ENCODE measurements at regions not wholly inside any gene's neighbourhood (a gene's known extent, or its start where the extent isn't known, plus 50 kb on each side); places are given as distances from the start of the nearest gene placed in this dataset.

DNA sequence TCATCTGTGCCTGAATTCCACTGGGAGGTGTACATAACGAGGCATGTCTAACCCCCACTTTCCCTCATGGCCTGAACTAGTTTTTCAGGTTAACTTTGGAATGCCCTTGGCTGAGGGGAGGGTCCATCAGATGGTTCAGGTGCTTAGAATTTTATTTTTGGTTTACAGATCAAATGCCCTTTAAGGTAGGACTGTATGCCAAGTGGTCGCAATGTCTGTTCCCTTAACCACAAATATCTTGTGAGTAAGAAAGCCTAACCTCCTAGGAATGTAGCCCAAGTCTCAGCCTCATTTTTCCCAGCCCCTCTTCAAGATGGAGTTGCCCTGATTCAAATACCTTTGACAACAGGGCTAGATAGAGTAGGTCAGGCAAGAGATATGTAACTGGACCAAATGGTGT, 78.4 kb downstream of the RNASET2 start:
- intact Hi-C loops (cut with DNase I) = no loop called here
- peaks cover 0 to under 1% (median 0%) of the 10 kb centered on the region in 3 donors for H3K27me3 ChIP-seq (ENCODE audit: insufficient read depth in 3 of 3, low read length in 2 of 3)
- TF ChIP-seq, protein P1, sequence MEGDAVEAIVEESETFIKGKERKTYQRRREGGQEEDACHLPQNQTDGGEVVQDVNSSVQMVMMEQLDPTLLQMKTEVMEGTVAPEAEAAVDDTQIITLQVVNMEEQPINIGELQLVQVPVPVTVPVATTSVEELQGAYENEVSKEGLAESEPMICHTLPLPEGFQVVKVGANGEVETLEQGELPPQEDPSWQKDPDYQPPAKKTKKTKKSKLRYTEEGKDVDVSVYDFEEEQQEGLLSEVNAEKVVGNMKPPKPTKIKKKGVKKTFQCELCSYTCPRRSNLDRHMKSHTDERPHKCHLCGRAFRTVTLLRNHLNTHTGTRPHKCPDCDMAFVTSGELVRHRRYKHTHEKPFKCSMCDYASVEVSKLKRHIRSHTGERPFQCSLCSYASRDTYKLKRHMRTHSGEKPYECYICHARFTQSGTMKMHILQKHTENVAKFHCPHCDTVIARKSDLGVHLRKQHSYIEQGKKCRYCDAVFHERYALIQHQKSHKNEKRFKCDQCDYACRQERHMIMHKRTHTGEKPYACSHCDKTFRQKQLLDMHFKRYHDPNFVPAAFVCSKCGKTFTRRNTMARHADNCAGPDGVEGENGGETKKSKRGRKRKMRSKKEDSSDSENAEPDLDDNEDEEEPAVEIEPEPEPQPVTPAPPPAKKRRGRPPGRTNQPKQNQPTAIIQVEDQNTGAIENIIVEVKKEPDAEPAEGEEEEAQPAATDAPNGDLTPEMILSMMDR (IDR thresholded peaks at IDR 0.05) = no peak
- H3K36me3 ChIP-seq (ENCODE audit: insufficient read depth in 1 of 2, low read depth in 1 of 2) = no peaks in the 10 kb centered on the region
- ATAC-seq (no peak), DNase-seq (no peak)
- H3K27ac ChIP-seq = no peak overlapping the region
- WGBS, 3 donors = 75 to 80% (median 79%) methylated on average over 2 of the region's 2 CpGs
- no peak overlapping the region for H3K4me3 ChIP-seq
- no peaks in the 10 kb centered on the region for H3K4me1 ChIP-seq
- no peaks in the 10 kb centered on the region for H3K9me3 ChIP-seq

DNA sequence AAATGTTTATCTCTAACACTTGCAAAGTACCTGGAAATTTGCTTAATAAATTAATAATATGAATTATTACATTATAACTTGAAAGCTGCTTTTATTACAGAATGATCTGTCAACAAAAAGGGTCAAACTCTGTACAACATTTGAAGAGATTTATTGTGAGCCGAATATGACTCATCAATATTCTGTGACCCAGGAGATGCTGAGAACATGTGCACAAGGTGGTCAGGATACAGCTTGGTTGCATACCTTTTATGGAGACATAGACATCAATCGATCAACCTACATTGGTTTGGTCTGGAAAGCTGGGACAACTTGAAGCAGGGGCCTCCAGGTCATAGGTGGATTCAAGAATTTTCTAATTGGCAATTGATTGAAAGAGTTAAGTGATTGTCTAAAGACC, 79.0 kb downstream of the RNASET2 start:
- intact Hi-C loops (cut with DNase I) = no loop called here
- H3K9me3 ChIP-seq = no peaks in the 10 kb centered on the region
- no peaks in the 10 kb centered on the region for H3K36me3 ChIP-seq (ENCODE audit: insufficient read depth in 1 of 2, low read depth in 1 of 2)
- H3K27me3 ChIP-seq (ENCODE audit: insufficient read depth in 3 of 3, low read length in 2 of 3) = peaks cover 0 to 6% (median 0%) of the 10 kb centered on the region in 3 donors
- TF ChIP-seq, protein P1 (IDR thresholded peaks at IDR 0.05) = no peak
- H3K4me3 ChIP-seq = no peak overlapping the region
- WGBS, 3 donors = 93 to 99% (median 94%) methylated on average over 2 of the region's 2 CpGs
- no peak for ATAC-seq
- H3K4me1 ChIP-seq = no peaks in the 10 kb centered on the region
- no peak overlapping the region for H3K27ac ChIP-seq
- no peak for DNase-seq

DNA sequence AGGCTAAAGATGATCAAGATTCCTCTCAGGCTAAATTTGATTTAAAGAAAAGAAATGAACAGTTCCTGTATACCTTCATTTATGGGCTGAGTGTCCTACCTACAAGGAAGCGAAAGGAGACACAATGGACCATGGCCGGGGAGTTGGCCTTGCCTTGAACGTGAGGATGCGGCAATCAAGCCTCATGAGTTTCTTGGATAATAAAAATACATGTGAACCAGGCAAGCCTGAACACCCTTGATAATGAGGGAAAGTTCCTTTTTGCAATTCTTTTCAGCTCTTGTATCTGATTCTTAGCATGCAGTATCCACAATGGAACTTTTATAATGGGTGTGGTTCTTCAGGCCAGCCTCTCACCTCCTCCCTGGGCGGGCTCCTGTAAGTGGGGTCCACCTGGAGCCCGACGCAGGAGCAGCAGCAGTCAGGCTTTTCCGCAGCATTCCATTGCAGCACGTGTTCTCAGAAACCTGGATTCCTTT, 83.8 kb downstream of the RNASET2 start:
- intact Hi-C loops (cut with DNase I) = no loop called here
- TF ChIP-seq, protein P1 (IDR thresholded peaks at IDR 0.05) = no peak
- peaks cover 0 to 6% (median 0%) of the 10 kb centered on the region in 3 donors for H3K27me3 ChIP-seq (ENCODE audit: insufficient read depth in 3 of 3, low read length in 2 of 3)
- DNase-seq (no peak), ATAC-seq (no peak)
- H3K36me3 ChIP-seq (ENCODE audit: insufficient read depth in 1 of 2, low read depth in 1 of 2) = no peaks in the 10 kb centered on the region
- no peaks in the 10 kb centered on the region for H3K9me3 ChIP-seq
- WGBS, 3 donors = 58 to 71% (median 61%) methylated on average over 9 of the region's 9 CpGs
- no peak overlapping the region for H3K4me3 ChIP-seq
- no peaks in the 10 kb centered on the region for H3K4me1 ChIP-seq
- H3K27ac ChIP-seq = no peak overlapping the region

DNA sequence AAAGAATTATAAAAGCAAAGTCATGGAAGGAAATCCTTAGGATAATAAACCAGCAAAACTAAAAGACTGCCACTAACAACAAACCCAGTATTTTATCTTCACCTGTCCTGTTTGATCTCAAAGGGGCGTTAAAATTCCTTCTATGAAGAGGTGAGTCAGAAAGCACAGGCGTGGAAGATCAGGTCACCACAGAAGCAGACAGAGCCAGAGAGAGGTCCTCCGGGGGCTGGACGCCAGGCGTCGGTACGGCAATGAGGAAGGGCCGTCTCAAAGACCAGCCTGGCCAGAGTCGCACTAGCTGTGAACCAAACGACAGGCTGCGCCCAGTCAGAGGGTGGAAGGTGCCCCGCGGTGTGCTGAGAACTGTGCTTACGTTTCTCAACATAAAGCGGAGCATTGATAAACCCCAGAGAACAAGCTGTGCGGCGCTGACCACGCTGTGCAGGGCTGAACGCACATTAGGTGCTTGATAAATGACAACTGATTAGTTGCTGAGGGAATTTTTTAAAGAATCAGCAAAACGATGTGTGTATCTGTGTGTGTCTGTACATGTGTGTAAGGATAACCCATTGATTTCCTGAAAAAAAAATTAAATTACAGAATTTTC, 85.6 kb downstream of the RNASET2 start:
- Histone ChIP-seq H3K36me3 (ENCODE audit: insufficient read depth in 1 of 2, low read depth in 1 of 2) (no peaks in the 10 kb centered on the region), H3K27me3 (ENCODE audit: insufficient read depth in 3 of 3, low read length in 2 of 3) (peaks cover 0 to 6% (median 0%) of the 10 kb centered on the region in 3 donors), H3K4me1 (no peaks in the 10 kb centered on the region), H3K27ac (no peak overlapping the region), H3K9me3 (no peaks in the 10 kb centered on the region), H3K4me3 (no peak overlapping the region)
- DNase-seq = no peak
- no peak for ATAC-seq
- WGBS, 3 donors = 82 to 85% (median 82%) methylated on average over 20 of the region's 20 CpGs
- TF ChIP-seq, protein P1 (IDR thresholded peaks at IDR 0.05) = no peak
- intact Hi-C loops (cut with DNase I) = no loop called here

Measured in psoas muscle (tissue), 7 donors.